H1 (cell line): ENCODE measurements at regions not wholly inside any gene's neighbourhood (a gene's known extent, or its start where the extent isn't known, plus 50 kb on each side); places are given as distances from the start of the nearest gene placed in this dataset.
"Not testable (repeated sequence)": the region's sequence is repeated elsewhere in the genome, so short reads cannot be mapped to it uniquely, and the experiment has no call there.

Source experiments
- CTCF ChIA-PET: fragments of 300-600 bp; sonication (Branson Sonifier 250); formaldehyde crosslinking; loops from one replicate; lab custom pipeline; 2021; ENCODE audit not compliant: partially characterized antibody; lab: Charles Lee
- POLR2A ChIA-PET: fragments of 300-600 bp; sonication (Branson Sonifier 250); formaldehyde crosslinking; loops from one replicate; lab custom pipeline; 2021; ENCODE audit warnings: inconsistent platforms; ENCODE audit not compliant: partially characterized antibody; lab: Charles Lee
- DNase-seq, 2 experiments: peaks; one replicate each; pipeline versions ENCODE4 v3.0.0 to v3.0.0-alpha.2; 2010 to 2022; ENCODE audit warnings: low spot score in 2 of 2, low read depth in 1 of 2, mixed read lengths in 1 of 2
- FAIRE-seq: peaks from 2 replicates; lab custom pipeline; 2011; peaks lifted over from hg19 to GRCh38; lab: Jason Lieb, UNC
- H2AFZ ChIP-seq: 2 replicates; pipeline ENCODE4 v1.8.1; 2012; ENCODE audit warnings: low read length, inconsistent platforms
- H2AK5ac ChIP-seq: 2 replicates; pipeline ENCODE4 v1.6.1; 2013; ENCODE audit warnings: low read depth, low read length
- H2BK120ac ChIP-seq: replicated peaks from 2 replicates; pipeline ENCODE3; 2013; ENCODE audit warnings: low read depth, low read length, inconsistent platforms
- H2BK12ac ChIP-seq: 2 replicates; pipeline ENCODE4 v1.6.1; 2013; ENCODE audit warnings: low read depth, low read length
- H2BK15ac ChIP-seq: 2 replicates; pipeline ENCODE4 v1.6.1; 2013; ENCODE audit warnings: low read length
- H2BK20ac ChIP-seq: 2 replicates; pipeline ENCODE4 v1.6.1; 2013; ENCODE audit warnings: low read length
- H2BK5ac ChIP-seq: 2 replicates; pipeline ENCODE4 v1.6.1; 2013; ENCODE audit warnings: low read depth, low read length
- H3K14ac ChIP-seq: 2 replicates; pipeline ENCODE4 v1.6.1; 2013; ENCODE audit warnings: inconsistent platforms; ENCODE audit not compliant: insufficient read length
- H3K18ac ChIP-seq: 2 replicates; pipeline ENCODE4 v1.6.1; 2013; ENCODE audit warnings: low read length; ENCODE audit errors: extremely low read depth
- H3K23ac ChIP-seq: 2 replicates; pipeline ENCODE4 v1.6.1; 2013; ENCODE audit warnings: inconsistent platforms; ENCODE audit not compliant: insufficient read length
- H3K23me2 ChIP-seq: 2 replicates; pipeline ENCODE4 v1.6.1; 2013; ENCODE audit warnings: low read depth, low read length
- H3K27ac ChIP-seq: 2 replicates; pipeline ENCODE4 v1.6.1; 2011; ENCODE audit warnings: low read depth, low read length, inconsistent platforms
- H3K27me3 ChIP-seq, 4 experiments: replicated peaks in 1 of 4; 1 replicate in 1 of 4; 2 replicates in 3 of 4; pipeline versions ENCODE4 v1.6.1 to v1.8.1; 2011 to 2013; ENCODE audit warnings: low read length in 3 of 4, mild to moderate bottlenecking in 3 of 4, inconsistent platforms in 2 of 4, mixed read lengths in 2 of 4, moderate library complexity in 1 of 4; ENCODE audit not compliant: control insufficient read depth in 3 of 4, insufficient read depth in 3 of 4; ENCODE audit errors: extremely low read depth in 1 of 4
- H3K36me3 ChIP-seq, 4 experiments: 2 replicates each; pipeline versions ENCODE4 v1.6.1 to v1.8.1; 2011 to 2013; ENCODE audit warnings: mild to moderate bottlenecking in 4 of 4, low read length in 3 of 4, moderate library complexity in 2 of 4, control low read depth in 1 of 4, inconsistent platforms in 1 of 4; ENCODE audit not compliant: insufficient read depth in 4 of 4, control insufficient read depth in 2 of 4
- H3K4ac ChIP-seq: replicated peaks from 2 replicates; pipeline ENCODE3; 2013; ENCODE audit warnings: low read length, low read depth, mixed read lengths, inconsistent platforms; ENCODE audit not compliant: insufficient read length
- H3K4me1 ChIP-seq, 4 experiments: replicated peaks in 1 of 4; 1 replicate in 1 of 4; 2 replicates in 3 of 4; pipeline versions ENCODE4 v1.6.1 to v1.8.1; 2011 to 2013; ENCODE audit warnings: low read length in 3 of 4, inconsistent platforms in 2 of 4, mixed read lengths in 1 of 4; ENCODE audit not compliant: insufficient read depth in 4 of 4, control insufficient read depth in 3 of 4
- H3K4me2 ChIP-seq, 2 experiments: 2 replicates each; pipeline versions ENCODE4 v1.6.1 to v1.8.1; 2011 to 2013; ENCODE audit warnings: low read depth in 2 of 2, low read length in 2 of 2, control low read depth in 1 of 2, inconsistent platforms in 1 of 2, mild to moderate bottlenecking in 1 of 2; ENCODE audit not compliant: insufficient read depth in 1 of 2
- H3K4me3 ChIP-seq, 4 experiments: fragments of 200-600, 300-600 bp in 1 of 4; sonication (generic), shearing (Covaris generic), sonication (Bioruptor Twin) in 1 of 4; 2 replicates each; pipeline versions ENCODE4 v1.5.1 to v1.8.1; 2011 to 2016; ENCODE audit warnings: low read length in 4 of 4, low read depth in 3 of 4, control low read depth in 2 of 4, inconsistent platforms in 2 of 4, mild to moderate bottlenecking in 2 of 4, mixed read lengths in 1 of 4, moderate library complexity in 1 of 4; ENCODE audit not compliant: insufficient read depth in 2 of 4; ENCODE audit errors: extremely low read depth in 1 of 4
- H3K56ac ChIP-seq: replicated peaks from 2 replicates; pipeline ENCODE3; 2013; ENCODE audit warnings: low read depth, mild to moderate bottlenecking, mixed read lengths, low read length, inconsistent platforms; ENCODE audit not compliant: insufficient read length
- H3K79me1 ChIP-seq: 2 replicates; pipeline ENCODE4 v1.6.1; 2013; ENCODE audit warnings: low read depth, low read length, control low read depth
- H3K79me2 ChIP-seq, 2 experiments: 2 replicates each; pipeline versions ENCODE4 v1.6.1 to v1.8.1; 2012 to 2013; ENCODE audit warnings: low read length in 2 of 2, mild to moderate bottlenecking in 2 of 2, inconsistent platforms in 1 of 2; ENCODE audit not compliant: insufficient read depth in 2 of 2, control insufficient read depth in 1 of 2
- H3K9ac ChIP-seq, 4 experiments: replicated peaks in 1 of 4; 1 replicate in 1 of 4; 2 replicates in 3 of 4; pipeline versions ENCODE4 v1.6.1 to v1.8.1; 2011 to 2013; ENCODE audit warnings: low read depth in 3 of 4, low read length in 3 of 4, control low read depth in 2 of 4, mild to moderate bottlenecking in 2 of 4, moderate library complexity in 2 of 4, inconsistent platforms in 1 of 4; ENCODE audit errors: extremely low read depth in 1 of 4
- H3K9me3 ChIP-seq, 2 experiments: 2 replicates each; pipeline versions ENCODE4 v1.6.1 to v1.8.1; 2012 to 2013; ENCODE audit warnings: mild to moderate bottlenecking in 2 of 2, moderate library complexity in 2 of 2, control low read depth in 1 of 2, inconsistent platforms in 1 of 2, low read depth in 1 of 2, low read length in 1 of 2, mixed read lengths in 1 of 2; ENCODE audit not compliant: insufficient read depth in 2 of 2
- H4K20me1 ChIP-seq, 2 experiments: replicated peaks in 1 of 2; 2 replicates each; pipeline versions ENCODE3 to v1.8.1; 2011 to 2013; ENCODE audit warnings: inconsistent platforms in 2 of 2, low read length in 2 of 2, mild to moderate bottlenecking in 1 of 2; ENCODE audit not compliant: insufficient read depth in 2 of 2, control insufficient read depth in 1 of 2
- H4K5ac ChIP-seq: 2 replicates; pipeline ENCODE4 v1.6.1; 2013; ENCODE audit warnings: low read length, low read depth, mixed read lengths, inconsistent platforms; ENCODE audit not compliant: insufficient read length
- H4K8ac ChIP-seq: 2 replicates; pipeline ENCODE4 v1.8.0; 2013; ENCODE audit warnings: mild to moderate bottlenecking, moderate library complexity, low read length, inconsistent platforms; ENCODE audit not compliant: insufficient read depth; ENCODE audit errors: extremely low read depth
- H4K91ac ChIP-seq: replicated peaks from 2 replicates; pipeline ENCODE3; 2013; ENCODE audit warnings: low read length, mixed read lengths, inconsistent platforms; ENCODE audit not compliant: insufficient read length
- WGBS, 2 experiments: shearing (Covaris generic) in 1 of 2; methylation state at CpG; one replicate each; pipeline versions ENCODE4 v1.1.6 to v1.1.7; 2013 to 2015; ENCODE audit warnings: low lambda C conversion rate in 2 of 2, mixed read lengths in 2 of 2, inconsistent platforms in 1 of 2, low coverage in 1 of 2, missing lambda C conversion rate in 1 of 2; ENCODE audit not compliant: insufficient replicate concordance in 2 of 2, insufficient coverage in 1 of 2, insufficient read length in 1 of 2; ENCODE audit errors: extremely low coverage in 1 of 2, missing lambda C conversion rate in 1 of 2; 5-methylcytosine and 5-hydroxymethylcytosine counted together

DNA sequence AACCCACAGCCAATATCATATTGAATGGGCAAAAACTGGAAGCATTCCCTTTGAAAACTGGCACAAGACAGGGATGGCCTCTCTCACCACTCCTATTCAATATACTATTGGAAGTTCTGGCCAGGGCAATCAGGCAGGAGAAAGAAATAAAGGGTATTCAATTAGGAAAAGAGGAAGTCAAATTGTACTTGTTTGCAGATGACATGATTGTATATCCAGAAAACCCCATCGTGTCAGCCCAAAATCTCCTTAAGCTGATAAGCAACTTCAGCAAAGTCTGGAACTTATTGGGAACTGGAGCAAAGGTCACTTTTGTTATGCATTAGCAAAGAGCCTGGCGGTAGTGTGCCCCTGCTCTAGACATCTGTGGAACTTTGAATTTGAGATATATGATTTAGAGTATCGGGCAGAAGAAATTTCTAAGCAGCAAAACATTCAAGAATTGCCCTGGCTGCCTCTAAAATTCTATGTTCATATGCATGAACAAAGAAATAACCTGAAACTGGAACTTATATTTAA, 53.4 kb upstream of the PSMA1 start:
- H4K5ac ChIP-seq, H2AK5ac ChIP-seq, H3K9ac ChIP-seq, H3K4me2 ChIP-seq, H2BK15ac ChIP-seq, H2BK20ac ChIP-seq, H3K27me3 ChIP-seq, H3K4ac ChIP-seq, H3K27ac ChIP-seq, H3K23me2 ChIP-seq, H4K20me1 ChIP-seq, H3K9me3 ChIP-seq, POLR2A ChIA-PET, H3K4me1 ChIP-seq, H2BK5ac ChIP-seq, H2BK120ac ChIP-seq, H2AFZ ChIP-seq, H2BK12ac ChIP-seq, H3K14ac ChIP-seq, H3K36me3 ChIP-seq, H3K79me1 ChIP-seq, DNase-seq, H4K8ac ChIP-seq, H3K4me3 ChIP-seq, FAIRE-seq, H3K79me2 ChIP-seq, H4K91ac ChIP-seq, H3K23ac ChIP-seq, H3K18ac ChIP-seq, H3K56ac ChIP-seq: not testable (repeated sequence)
- CTCF ChIA-PET = interaction anchor here (1.3 kb wide), 1 partner anchor 18 kb away, joined by 3 read pairs; no protein-coding TSS in a partner anchor
- 91% methylated on average over 3 of the region's 3 CpGs; no CpG with 5 or more reads in 1 of the 2 experiments for WGBS, 2 experiments
